GM19043 (cell line): ENCODE measurements at regions not wholly inside any gene's neighbourhood (a gene's known extent, or its start where the extent isn't known, plus 50 kb on each side); places are given as distances from the start of the nearest gene placed in this dataset.

ENCODE experiments used
- ATAC-seq: cut with Tn5 transposase; IDR thresholded peaks from one replicate; pipeline ENCODE4 v1.9.1; 2021; ENCODE audit warnings: low read depth; ENCODE audit not compliant: unreplicated experiment

GRCh38 chr22:18731075-18731666, 119.5 kb upstream of the RIMBP3 start:
- ATAC-seq: no peak

GRCh38 chr22:18730410-18730809, 118.7 kb upstream of the RIMBP3 start:
- ATAC-seq: peak; percentile 88
